ENCODE measurements at regions not wholly inside any gene's neighbourhood (a gene's known extent, or its start where the extent isn't known, plus 50 kb on each side); places are given as distances from the start of the nearest gene placed in this dataset.

GRCh38 chr6:169863710-169864109 lies 112.3 kb downstream of the ERMARD start:
- Histone ChIP-seq H3K27ac (ENCODE audit: low read depth in 2 of 2, low read length in 1 of 2) (no peak overlapping the region), H3K27me3 (ENCODE audit: control insufficient read depth in 1 of 2, insufficient read depth in 2 of 2, low read length in 2 of 2) (no peaks in the 10 kb centered on the region), H3K36me3 (ENCODE audit: control insufficient read depth in 2 of 2, insufficient read depth in 2 of 2, low read length in 1 of 2) (no peaks in the 10 kb centered on the region), H3K4me1 (ENCODE audit: control insufficient read depth in 2 of 2, insufficient read depth in 2 of 2, low read length in 1 of 2) (peaks cover 4 to 18% of the 10 kb centered on the region in 2 donors), H3K9me3 (ENCODE audit: control insufficient read depth in 2 of 2, insufficient read depth in 1 of 2, low read depth in 1 of 2, low read length in 1 of 2) (no peaks in the 10 kb centered on the region), H3K4me3 (ENCODE audit: low read depth in 1 of 2, low read length in 2 of 2) (no peak overlapping the region)
- WGBS, 2 donors: 96 to 97% methylated on average over 3 of the region's 3 CpGs

GRCh38 chr6:169862892-169863525 lies 111.6 kb downstream of the ERMARD start:
- H3K9me3 ChIP-seq (ENCODE audit: control insufficient read depth in 2 of 2, insufficient read depth in 1 of 2, low read depth in 1 of 2, low read length in 1 of 2): peaks cover under 1 to 4% of the 10 kb centered on the region in 2 donors
- H3K4me1 ChIP-seq (ENCODE audit: control insufficient read depth in 2 of 2, insufficient read depth in 2 of 2, low read length in 1 of 2): peaks cover 4 to 18% of the 10 kb centered on the region in 2 donors
- H3K36me3 ChIP-seq (ENCODE audit: control insufficient read depth in 2 of 2, insufficient read depth in 2 of 2, low read length in 1 of 2): no peaks in the 10 kb centered on the region
- 52 to 53% methylated on average over 20 of the region's 20 CpGs for WGBS, 2 donors
- H3K27me3 ChIP-seq (ENCODE audit: control insufficient read depth in 1 of 2, insufficient read depth in 2 of 2, low read length in 2 of 2): no peaks in the 10 kb centered on the region
- H3K27ac ChIP-seq (ENCODE audit: low read depth in 2 of 2, low read length in 1 of 2): peak overlapping the region in 1 of 2 donors; percentile 62
- no peak overlapping the region for H3K4me3 ChIP-seq (ENCODE audit: low read depth in 1 of 2, low read length in 2 of 2)

DNA sequence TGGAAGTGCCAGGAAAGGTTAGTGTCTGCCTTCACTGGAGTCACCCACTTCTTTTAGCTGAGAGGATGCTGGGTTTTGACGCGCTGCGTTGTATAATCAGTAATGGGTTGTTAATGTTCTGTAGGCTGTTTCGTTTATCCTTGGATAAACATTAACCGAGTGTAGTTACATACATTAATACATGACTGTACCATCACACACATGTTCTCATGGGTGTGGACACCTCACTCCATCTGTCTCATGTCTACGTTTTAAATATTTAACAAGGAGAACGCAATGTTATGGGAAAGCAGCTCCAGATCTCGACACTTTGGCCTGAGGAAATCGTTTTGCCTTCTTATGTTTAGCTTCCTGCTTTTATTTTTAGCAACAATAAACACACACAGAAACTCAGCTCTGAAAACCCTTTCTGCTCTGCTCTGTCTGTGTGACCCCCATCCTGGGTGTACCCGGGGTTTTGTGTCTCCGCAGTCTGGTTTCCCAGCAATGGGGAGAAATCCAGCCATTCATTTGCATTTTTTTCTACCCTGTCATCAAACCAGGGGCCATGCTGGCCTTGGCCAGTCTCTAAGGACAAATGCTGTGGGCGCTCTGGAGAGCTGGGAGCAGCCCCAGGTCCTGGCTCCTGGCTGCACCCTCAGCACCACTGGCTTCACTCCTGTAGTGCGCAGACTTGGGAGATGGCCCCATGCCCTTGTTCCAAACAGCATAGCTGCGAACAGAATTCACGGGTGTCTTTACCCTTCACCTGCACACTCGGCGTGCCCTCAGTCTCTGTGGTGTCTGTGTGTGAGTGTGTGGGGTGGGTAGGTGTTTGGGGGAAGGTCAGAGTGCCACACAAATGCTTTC lies 110.8 kb downstream of the ERMARD start:
- H3K9me3 ChIP-seq (ENCODE audit: control insufficient read depth in 2 of 2, insufficient read depth in 1 of 2, low read depth in 1 of 2, low read length in 1 of 2): peaks cover 3 to 9% of the 10 kb centered on the region in 2 donors
- H3K27me3 ChIP-seq (ENCODE audit: control insufficient read depth in 1 of 2, insufficient read depth in 2 of 2, low read length in 2 of 2): no peaks in the 10 kb centered on the region
- H3K27ac ChIP-seq (ENCODE audit: low read depth in 2 of 2, low read length in 1 of 2): peak overlapping the region; percentile 26 to 62
- H3K4me3 ChIP-seq (ENCODE audit: low read depth in 1 of 2, low read length in 2 of 2): no peak overlapping the region
- peaks cover 4 to 18% of the 10 kb centered on the region in 2 donors for H3K4me1 ChIP-seq (ENCODE audit: control insufficient read depth in 2 of 2, insufficient read depth in 2 of 2, low read length in 1 of 2)
- H3K36me3 ChIP-seq (ENCODE audit: control insufficient read depth in 2 of 2, insufficient read depth in 2 of 2, low read length in 1 of 2): no peaks in the 10 kb centered on the region
- 46 to 51% methylated on average over 17 of the region's 17 CpGs for WGBS, 2 donors

DNA sequence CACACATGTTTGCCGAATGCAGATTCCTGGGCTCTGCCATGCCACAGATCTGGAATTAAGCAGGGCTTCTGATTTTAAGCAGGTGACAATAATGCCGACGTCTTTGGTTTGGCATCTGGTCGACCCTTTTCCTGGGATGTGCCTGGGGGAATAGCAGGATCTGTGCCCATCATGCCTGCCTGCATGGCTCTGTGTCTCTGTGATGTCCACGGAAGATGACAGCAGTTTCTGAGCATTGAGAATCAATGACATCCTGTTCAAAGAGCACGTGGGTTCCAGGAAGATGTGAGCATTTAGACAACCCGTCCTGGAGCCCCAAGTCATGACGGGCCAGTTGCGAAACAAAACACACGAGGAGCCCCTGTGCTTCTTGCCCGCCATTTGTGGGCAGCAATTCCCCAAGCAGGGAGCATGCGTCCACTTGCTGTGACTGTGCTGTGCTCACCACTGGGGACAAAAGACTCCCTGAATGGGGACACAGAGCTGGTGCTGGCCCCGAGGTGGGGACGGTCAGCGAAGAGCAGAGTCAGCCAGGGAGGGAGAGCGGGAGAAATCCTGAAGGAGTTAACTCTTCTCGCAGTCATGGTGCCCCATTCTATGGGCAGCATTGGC lies 110.1 kb downstream of the ERMARD start:
- no peak overlapping the region for H3K4me3 ChIP-seq (ENCODE audit: low read depth in 1 of 2, low read length in 2 of 2)
- peaks cover 4 to 18% of the 10 kb centered on the region in 2 donors for H3K4me1 ChIP-seq (ENCODE audit: control insufficient read depth in 2 of 2, insufficient read depth in 2 of 2, low read length in 1 of 2)
- H3K27ac ChIP-seq (ENCODE audit: low read depth in 2 of 2, low read length in 1 of 2): no peak overlapping the region
- WGBS, 2 donors: 85% methylated on average over 17 of the region's 17 CpGs
- no peaks in the 10 kb centered on the region for H3K27me3 ChIP-seq (ENCODE audit: control insufficient read depth in 1 of 2, insufficient read depth in 2 of 2, low read length in 2 of 2)
- H3K36me3 ChIP-seq (ENCODE audit: control insufficient read depth in 2 of 2, insufficient read depth in 2 of 2, low read length in 1 of 2): no peaks in the 10 kb centered on the region
- peaks cover 3 to 9% of the 10 kb centered on the region in 2 donors for H3K9me3 ChIP-seq (ENCODE audit: control insufficient read depth in 2 of 2, insufficient read depth in 1 of 2, low read depth in 1 of 2, low read length in 1 of 2)

- peaks cover 4 to 18% of the 10 kb centered on the region in 2 donors for H3K4me1 ChIP-seq (ENCODE audit: control insufficient read depth in 2 of 2, insufficient read depth in 2 of 2, low read length in 1 of 2)
These were observed 108.7 kb downstream of the ERMARD start for GRCh38 chr6:169859978-169860703.

GRCh38 chr6:169859401-169859977 lies 108.1 kb downstream of the ERMARD start:
- H3K27ac ChIP-seq (ENCODE audit: low read depth in 2 of 2, low read length in 1 of 2): no peak overlapping the region
- WGBS, 2 donors: 84 to 85% methylated on average over 7 of the region's 7 CpGs
- no peaks in the 10 kb centered on the region for H3K27me3 ChIP-seq (ENCODE audit: control insufficient read depth in 1 of 2, insufficient read depth in 2 of 2, low read length in 2 of 2)

More at GRCh38 chr6:169859978-169860703, 108.7 kb downstream of the ERMARD start:
- no peak overlapping the region for H3K4me3 ChIP-seq (ENCODE audit: low read depth in 1 of 2, low read length in 2 of 2)
- H3K27me3 ChIP-seq (ENCODE audit: control insufficient read depth in 1 of 2, insufficient read depth in 2 of 2, low read length in 2 of 2): no peaks in the 10 kb centered on the region
- WGBS, 2 donors: 81 to 86% methylated on average over 18 of the region's 18 CpGs
- H3K27ac ChIP-seq (ENCODE audit: low read depth in 2 of 2, low read length in 1 of 2): no peak overlapping the region
- no peaks in the 10 kb centered on the region for H3K36me3 ChIP-seq (ENCODE audit: control insufficient read depth in 2 of 2, insufficient read depth in 2 of 2, low read length in 1 of 2)
- peaks cover 3 to 9% of the 10 kb centered on the region in 2 donors for H3K9me3 ChIP-seq (ENCODE audit: control insufficient read depth in 2 of 2, insufficient read depth in 1 of 2, low read depth in 1 of 2, low read length in 1 of 2)

GRCh38 chr6:169858935-169859351 lies 107.5 kb downstream of the ERMARD start:
- H3K9me3 ChIP-seq (ENCODE audit: control insufficient read depth in 2 of 2, insufficient read depth in 1 of 2, low read depth in 1 of 2, low read length in 1 of 2): peaks cover 3 to 9% of the 10 kb centered on the region in 2 donors
- H3K4me3 ChIP-seq (ENCODE audit: low read depth in 1 of 2, low read length in 2 of 2): no peak overlapping the region
- WGBS, 2 donors: 58 to 72% methylated on average over 10 of the region's 10 CpGs
- peaks cover 4 to 15% of the 10 kb centered on the region in 2 donors for H3K4me1 ChIP-seq (ENCODE audit: control insufficient read depth in 2 of 2, insufficient read depth in 2 of 2, low read length in 1 of 2)
- H3K27me3 ChIP-seq (ENCODE audit: control insufficient read depth in 1 of 2, insufficient read depth in 2 of 2, low read length in 2 of 2): no peaks in the 10 kb centered on the region
- no peaks in the 10 kb centered on the region for H3K36me3 ChIP-seq (ENCODE audit: control insufficient read depth in 2 of 2, insufficient read depth in 2 of 2, low read length in 1 of 2)
- no peak overlapping the region for H3K27ac ChIP-seq (ENCODE audit: low read depth in 2 of 2, low read length in 1 of 2)

More at GRCh38 chr6:169859401-169859977, 108.1 kb downstream of the ERMARD start:
- Histone ChIP-seq H3K36me3 (ENCODE audit: control insufficient read depth in 2 of 2, insufficient read depth in 2 of 2, low read length in 1 of 2) (no peaks in the 10 kb centered on the region), H3K4me1 (ENCODE audit: control insufficient read depth in 2 of 2, insufficient read depth in 2 of 2, low read length in 1 of 2) (peaks cover 4 to 16% of the 10 kb centered on the region in 2 donors), H3K4me3 (ENCODE audit: low read depth in 1 of 2, low read length in 2 of 2) (no peak overlapping the region), H3K9me3 (ENCODE audit: control insufficient read depth in 2 of 2, insufficient read depth in 1 of 2, low read depth in 1 of 2, low read length in 1 of 2) (peaks cover 3 to 9% of the 10 kb centered on the region in 2 donors)

DNA sequence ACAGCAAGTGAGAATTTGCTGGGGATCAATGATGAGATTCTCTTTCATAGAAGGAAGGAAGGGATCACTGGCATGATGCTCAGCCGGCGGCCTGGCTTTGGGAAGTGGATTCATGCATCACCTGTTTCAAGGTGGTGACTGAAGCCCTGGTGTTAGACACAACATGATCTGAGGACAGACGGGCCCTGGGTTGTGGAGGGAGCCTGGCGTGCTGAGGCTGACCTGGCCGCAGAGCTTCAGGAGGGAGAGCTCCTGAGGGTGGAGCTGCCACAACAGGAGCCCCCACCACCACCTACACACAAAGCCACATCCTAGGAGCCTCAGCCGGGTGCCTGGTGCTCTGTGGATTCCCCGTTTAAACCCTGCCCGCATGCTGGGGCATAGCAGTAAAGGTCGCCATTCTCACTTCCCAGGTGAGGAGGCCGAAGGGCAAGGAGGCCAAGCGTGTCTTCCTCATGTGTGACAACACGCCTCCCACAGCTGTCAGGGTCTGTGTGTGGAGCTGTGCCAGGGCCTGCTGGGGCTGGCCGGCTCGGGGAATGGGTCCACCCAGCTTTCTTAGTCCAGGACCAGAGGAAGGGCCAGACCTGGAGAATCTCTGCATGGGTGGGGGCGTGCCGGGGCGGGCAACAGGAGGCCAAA lies 107.0 kb downstream of the ERMARD start:
- H3K27ac ChIP-seq (ENCODE audit: low read depth in 2 of 2, low read length in 1 of 2): no peak overlapping the region
- 79 to 86% methylated on average over 17 of the region's 17 CpGs for WGBS, 2 donors
- peaks cover 4 to 13% of the 10 kb centered on the region in 2 donors for H3K4me1 ChIP-seq (ENCODE audit: control insufficient read depth in 2 of 2, insufficient read depth in 2 of 2, low read length in 1 of 2)
- no peaks in the 10 kb centered on the region for H3K36me3 ChIP-seq (ENCODE audit: control insufficient read depth in 2 of 2, insufficient read depth in 2 of 2, low read length in 1 of 2)
- peaks cover 3 to 9% of the 10 kb centered on the region in 2 donors for H3K9me3 ChIP-seq (ENCODE audit: control insufficient read depth in 2 of 2, insufficient read depth in 1 of 2, low read depth in 1 of 2, low read length in 1 of 2)
- no peak overlapping the region for H3K4me3 ChIP-seq (ENCODE audit: low read depth in 1 of 2, low read length in 2 of 2)
- H3K27me3 ChIP-seq (ENCODE audit: control insufficient read depth in 1 of 2, insufficient read depth in 2 of 2, low read length in 2 of 2): no peaks in the 10 kb centered on the region

Data from esophagus (tissue), 2 donors.